Vagina (tissue), 2 donors: ENCODE measurements at regions not wholly inside any gene's neighbourhood (a gene's known extent, or its start where the extent isn't known, plus 50 kb on each side); places are given as distances from the start of the nearest gene placed in this dataset.

ENCODE experiments used
- DNase-seq, 2 donors: peaks; one replicate each; pipeline ENCODE4 v3.0.0-alpha.2; 2017; ENCODE audit errors: extremely low spot score in 2 of 2
- H3K27ac ChIP-seq: fragments of 200-600 bp; sonication (generic); one replicate; pipeline ENCODE4 v1.5.1; 2019
- H3K27me3 ChIP-seq: fragments of 200-600 bp; sonication (generic); one replicate; pipeline ENCODE4 v1.5.1; 2019
- H3K36me3 ChIP-seq, 2 donors: fragments of 200-600 bp; sonication (generic); one replicate each; pipeline ENCODE4 v1.5.1; 2017 to 2019
- H3K4me1 ChIP-seq: fragments of 200-600 bp; sonication (generic); one replicate; pipeline ENCODE4 v1.5.1; 2019
- H3K4me3 ChIP-seq, 2 donors: fragments of 200-600 bp; sonication (generic); 1 replicate in 1 of 2; 2 replicates in 1 of 2; pipeline ENCODE4 v1.5.1; 2016 to 2019
- H3K9me3 ChIP-seq: fragments of 200-600 bp; sonication (generic); one replicate; pipeline ENCODE4 v1.5.1; 2019
- POLR2A ChIP-seq, 2 donors: fragments of 450-650 bp; IDR thresholded peaks; one replicate each; pipeline ENCODE4 v1.6.1; 2017; ENCODE audit warnings: antibody characterized with exemption in 2 of 2, mild to moderate bottlenecking in 2 of 2, moderate library complexity in 2 of 2
- POLR2AphosphoS5 ChIP-seq, 2 donors: sonication (generic); formaldehyde crosslinking; IDR thresholded peaks; one replicate each; pipeline ENCODE4 v1.9.0; 2017; ENCODE audit warnings: antibody characterized with exemption in 2 of 2, mild to moderate bottlenecking in 2 of 2, low read depth in 1 of 2; ENCODE audit not compliant: insufficient read depth in 1 of 2
- intact Hi-C: fragments of 100-400 bp; cut with DNase I; formaldehyde crosslinking; loops from one replicate; pipeline ENCODE4 v1.15.1; 2023
- TF ChIP-seq, protein P1 (sequence below), 3 experiments: fragments of 450-650 bp in 2 of 3; fragments of 200-600 bp in 1 of 3; sonication (generic) in 1 of 3; IDR thresholded peaks; one replicate each; pipeline ENCODE4 v1.5.1; 2017 to 2019; ENCODE audit warnings: antibody characterized with exemption in 3 of 3, mild to moderate bottlenecking in 2 of 3, moderate library complexity in 2 of 3

DNA sequence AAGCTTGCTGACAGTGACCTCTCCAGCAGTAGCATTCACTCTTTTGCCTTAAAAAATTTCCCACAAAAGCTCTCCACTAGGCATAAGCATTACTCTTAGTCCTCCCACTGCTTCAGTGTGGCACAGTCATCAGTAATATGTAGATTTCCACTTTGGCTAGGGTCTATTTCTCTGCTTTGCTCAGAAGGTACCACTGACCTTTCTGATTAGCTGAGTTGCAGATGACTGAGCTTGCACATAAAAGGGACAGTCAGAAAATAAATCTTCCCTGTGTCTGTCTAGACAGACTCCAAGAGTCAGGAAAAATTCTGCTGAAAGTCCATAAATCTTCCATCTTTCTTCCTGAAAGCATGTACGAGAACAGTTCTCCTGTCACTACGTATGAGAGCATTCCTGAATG, 56.6 kb upstream of the APP start:
- no peak for DNase-seq
- H3K27me3 ChIP-seq, result no peaks in the 10 kb centered on the region
- no peak overlapping the region for H3K4me3 ChIP-seq
- no peak overlapping the region for H3K27ac ChIP-seq
- H3K4me1 ChIP-seq, result no peaks in the 10 kb centered on the region
- no peaks in the 10 kb centered on the region for H3K9me3 ChIP-seq
- H3K36me3 ChIP-seq, result no peaks in the 10 kb centered on the region
- intact Hi-C loops, result no loop called here
- TF ChIP-seq, protein P1, sequence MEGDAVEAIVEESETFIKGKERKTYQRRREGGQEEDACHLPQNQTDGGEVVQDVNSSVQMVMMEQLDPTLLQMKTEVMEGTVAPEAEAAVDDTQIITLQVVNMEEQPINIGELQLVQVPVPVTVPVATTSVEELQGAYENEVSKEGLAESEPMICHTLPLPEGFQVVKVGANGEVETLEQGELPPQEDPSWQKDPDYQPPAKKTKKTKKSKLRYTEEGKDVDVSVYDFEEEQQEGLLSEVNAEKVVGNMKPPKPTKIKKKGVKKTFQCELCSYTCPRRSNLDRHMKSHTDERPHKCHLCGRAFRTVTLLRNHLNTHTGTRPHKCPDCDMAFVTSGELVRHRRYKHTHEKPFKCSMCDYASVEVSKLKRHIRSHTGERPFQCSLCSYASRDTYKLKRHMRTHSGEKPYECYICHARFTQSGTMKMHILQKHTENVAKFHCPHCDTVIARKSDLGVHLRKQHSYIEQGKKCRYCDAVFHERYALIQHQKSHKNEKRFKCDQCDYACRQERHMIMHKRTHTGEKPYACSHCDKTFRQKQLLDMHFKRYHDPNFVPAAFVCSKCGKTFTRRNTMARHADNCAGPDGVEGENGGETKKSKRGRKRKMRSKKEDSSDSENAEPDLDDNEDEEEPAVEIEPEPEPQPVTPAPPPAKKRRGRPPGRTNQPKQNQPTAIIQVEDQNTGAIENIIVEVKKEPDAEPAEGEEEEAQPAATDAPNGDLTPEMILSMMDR (IDR thresholded peaks at IDR 0.05), result no peak
- TF ChIP-seq POLR2AphosphoS5 (IDR thresholded peaks at IDR 0.05; ENCODE audit: insufficient read depth in 1 of 2, low read depth in 1 of 2) (no peak), POLR2A (IDR thresholded peaks at IDR 0.05) (no peak)

DNA sequence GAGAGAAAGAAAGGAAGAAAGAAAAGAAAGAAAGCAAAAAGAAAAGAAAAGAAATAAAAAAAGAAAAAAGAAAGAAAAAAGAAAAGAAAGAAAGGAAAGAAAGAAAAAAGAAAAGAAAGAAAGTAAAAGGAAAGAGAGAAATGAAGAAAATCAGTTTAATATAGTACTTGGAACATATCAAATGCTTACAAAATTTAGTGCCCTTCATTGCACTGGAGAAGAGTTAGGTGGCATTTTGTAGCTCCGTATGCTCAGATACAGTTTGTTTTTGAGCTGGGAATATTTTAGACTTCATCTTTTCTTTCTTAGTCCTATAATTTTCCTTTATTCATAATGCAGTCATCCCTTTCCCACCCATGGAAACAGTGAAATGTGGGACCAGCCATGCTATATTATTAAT, 56.2 kb upstream of the APP start:
- no peak for DNase-seq
- no peaks in the 10 kb centered on the region for H3K27me3 ChIP-seq
- H3K4me1 ChIP-seq, result no peaks in the 10 kb centered on the region
- H3K36me3 ChIP-seq, result no peaks in the 10 kb centered on the region
- intact Hi-C loops, result no loop called here
- no peak overlapping the region for H3K27ac ChIP-seq
- no peaks in the 10 kb centered on the region for H3K9me3 ChIP-seq
- no peak overlapping the region for H3K4me3 ChIP-seq
- TF ChIP-seq POLR2A (IDR thresholded peaks at IDR 0.05), result no peak
- TF ChIP-seq, protein P1 (IDR thresholded peaks at IDR 0.05), result no peak
- no peak for TF ChIP-seq POLR2AphosphoS5 (IDR thresholded peaks at IDR 0.05; ENCODE audit: insufficient read depth in 1 of 2, low read depth in 1 of 2)

DNA sequence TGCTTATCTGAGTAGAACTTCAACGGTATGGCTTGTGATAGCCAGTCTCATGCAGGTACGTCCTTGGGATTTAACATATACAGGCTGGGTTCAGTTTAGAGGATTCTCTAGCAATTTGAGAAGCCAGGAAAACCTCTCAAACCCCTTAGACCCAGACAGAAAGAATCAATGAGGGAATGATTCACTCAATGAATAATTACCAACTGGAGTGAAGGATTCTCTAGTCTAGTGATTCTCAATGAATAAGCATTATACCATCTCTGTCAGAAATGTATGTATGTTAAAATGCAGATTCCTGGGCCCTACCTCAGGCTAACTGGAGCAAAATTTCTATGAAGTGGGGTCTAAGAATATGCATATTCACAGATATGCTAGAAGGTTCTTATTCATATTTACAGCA, 54.5 kb upstream of the APP start:
- Histone ChIP-seq H3K4me1 (no peaks in the 10 kb centered on the region), H3K27me3 (no peaks in the 10 kb centered on the region), H3K4me3 (no peak overlapping the region), H3K9me3 (no peaks in the 10 kb centered on the region), H3K36me3 (no peaks in the 10 kb centered on the region), H3K27ac (no peak overlapping the region)
- DNase-seq, result no peak
- TF ChIP-seq POLR2A (IDR thresholded peaks at IDR 0.05) (no peak), POLR2AphosphoS5 (IDR thresholded peaks at IDR 0.05; ENCODE audit: insufficient read depth in 1 of 2, low read depth in 1 of 2) (no peak)
- intact Hi-C loops, result no loop called here

DNA sequence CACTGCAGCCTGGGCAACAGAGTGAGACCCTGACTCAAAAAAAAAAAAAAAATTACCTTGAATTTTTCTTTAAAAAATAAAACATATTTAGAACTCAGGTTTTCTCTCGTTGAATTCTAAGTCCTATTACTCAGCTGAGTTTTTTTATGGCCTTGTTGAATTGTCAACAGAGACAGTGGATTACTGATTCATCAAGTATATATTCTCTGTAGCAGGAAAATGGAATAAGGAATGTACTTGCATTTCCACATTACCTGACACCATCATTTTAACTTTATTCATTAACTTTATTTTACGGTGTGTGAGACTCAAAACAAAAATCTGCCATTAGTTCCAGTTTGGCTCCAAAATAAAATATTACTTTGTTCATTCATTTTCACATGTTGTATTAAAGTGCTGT, 53.8 kb upstream of the APP start:
- Histone ChIP-seq H3K36me3 (no peaks in the 10 kb centered on the region), H3K9me3 (no peaks in the 10 kb centered on the region), H3K27me3 (no peaks in the 10 kb centered on the region), H3K27ac (no peak overlapping the region), H3K4me3 (no peak overlapping the region), H3K4me1 (no peaks in the 10 kb centered on the region)
- no peak for DNase-seq
- intact Hi-C loops, result no loop called here
- TF ChIP-seq, protein P1 (IDR thresholded peaks at IDR 0.05), result no peak
